HAP-1 (cell line): ENCODE measurements at regions not wholly inside any gene's neighbourhood (a gene's known extent, or its start where the extent isn't known, plus 50 kb on each side); places are given as distances from the start of the nearest gene placed in this dataset.
"Not testable (repeated sequence)": the region's sequence is repeated elsewhere in the genome, so short reads cannot be mapped to it uniquely, and the experiment has no call there.

ENCODE experiments used
- DNase-seq, 2 experiments: peaks; one replicate each; pipeline ENCODE4 v3.0.0-alpha.2; 2016 to 2020; ENCODE audit warnings: low spot score in 2 of 2
- H3K27me3 ChIP-seq: fragments of 250-450 bp; sonication (Bioruptor Pico); 2 replicates; pipeline ENCODE4 v1.5.1; 2020; ENCODE audit warnings: low read depth, mild to moderate bottlenecking, moderate library complexity
- H3K36me3 ChIP-seq: fragments of 250-450 bp; sonication (Bioruptor Pico); replicated peaks from 2 replicates; pipeline ENCODE4 v1.5.1; 2020; ENCODE audit warnings: mild to moderate bottlenecking
- H3K4me1 ChIP-seq: fragments of 250-450 bp; sonication (Bioruptor Pico); 2 replicates; pipeline ENCODE4 v1.5.1; 2020; ENCODE audit warnings: mild to moderate bottlenecking
- H3K4me3 ChIP-seq: fragments of 250-450 bp; sonication (Bioruptor Pico); 2 replicates; pipeline ENCODE4 v1.5.1; 2020; ENCODE audit warnings: mild to moderate bottlenecking, moderate library complexity
- H3K9me3 ChIP-seq: fragments of 250-450 bp; sonication (Bioruptor Pico); 2 replicates; pipeline ENCODE4 v1.5.1; 2020; ENCODE audit warnings: mild to moderate bottlenecking, moderate library complexity
- in situ Hi-C: fragments of 300-500 bp; cut with MboI; formaldehyde crosslinking; loops from 3 replicates; pipeline ENCODE4 v1.14.3; 2020; ENCODE audit warnings: low sequenced_read_pairs, inconsistent platforms, mixed read lengths

GRCh38 chr4:26056406-26056805 lies 142.4 kb downstream of the SMIM20 start:
- Histone ChIP-seq H3K36me3 (no peaks in the 10 kb centered on the region), H3K9me3 (no peaks in the 10 kb centered on the region), H3K27me3 (no peaks in the 10 kb centered on the region), H3K4me1 (no peaks in the 10 kb centered on the region), H3K4me3 (no peak overlapping the region)
- no peak for DNase-seq
- in situ Hi-C loops: loop anchor here (10.0 kb wide), 1 partner anchor 348 kb away; no protein-coding TSS in a partner anchor

- H3K4me3 ChIP-seq, H3K27me3 ChIP-seq, H3K9me3 ChIP-seq, H3K4me1 ChIP-seq, DNase-seq, H3K36me3 ChIP-seq: not testable (repeated sequence)
- in situ Hi-C loops: loop anchor here (10.0 kb wide), 1 partner anchor 347 kb away; no protein-coding TSS in a partner anchor
These were observed 143.8 kb downstream of the SMIM20 start for GRCh38 chr4:26057839-26058238.

DNA sequence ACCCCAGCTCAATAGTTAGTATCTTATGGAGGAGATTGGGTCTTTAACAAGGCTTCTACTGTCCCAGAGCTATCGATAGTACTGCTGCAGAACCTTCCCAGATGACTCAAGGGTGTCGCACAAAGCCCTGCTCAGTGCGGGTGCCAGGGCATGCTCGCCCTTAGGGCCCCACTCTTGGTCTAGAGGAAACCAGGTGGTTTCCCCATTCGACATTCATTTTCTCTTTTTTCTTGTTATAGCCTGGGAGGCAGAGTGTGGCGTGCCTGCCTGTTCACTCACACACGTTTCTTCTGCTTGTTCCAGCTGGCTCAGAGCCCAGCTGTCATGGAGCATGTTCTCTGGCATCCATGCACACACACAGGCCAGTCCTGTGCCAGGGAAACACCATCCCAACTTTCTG lies 144.5 kb downstream of the SMIM20 start:
- in situ Hi-C loops: loop anchor here (10.0 kb wide), 1 partner anchor 346 kb away; no protein-coding TSS in a partner anchor

DNA sequence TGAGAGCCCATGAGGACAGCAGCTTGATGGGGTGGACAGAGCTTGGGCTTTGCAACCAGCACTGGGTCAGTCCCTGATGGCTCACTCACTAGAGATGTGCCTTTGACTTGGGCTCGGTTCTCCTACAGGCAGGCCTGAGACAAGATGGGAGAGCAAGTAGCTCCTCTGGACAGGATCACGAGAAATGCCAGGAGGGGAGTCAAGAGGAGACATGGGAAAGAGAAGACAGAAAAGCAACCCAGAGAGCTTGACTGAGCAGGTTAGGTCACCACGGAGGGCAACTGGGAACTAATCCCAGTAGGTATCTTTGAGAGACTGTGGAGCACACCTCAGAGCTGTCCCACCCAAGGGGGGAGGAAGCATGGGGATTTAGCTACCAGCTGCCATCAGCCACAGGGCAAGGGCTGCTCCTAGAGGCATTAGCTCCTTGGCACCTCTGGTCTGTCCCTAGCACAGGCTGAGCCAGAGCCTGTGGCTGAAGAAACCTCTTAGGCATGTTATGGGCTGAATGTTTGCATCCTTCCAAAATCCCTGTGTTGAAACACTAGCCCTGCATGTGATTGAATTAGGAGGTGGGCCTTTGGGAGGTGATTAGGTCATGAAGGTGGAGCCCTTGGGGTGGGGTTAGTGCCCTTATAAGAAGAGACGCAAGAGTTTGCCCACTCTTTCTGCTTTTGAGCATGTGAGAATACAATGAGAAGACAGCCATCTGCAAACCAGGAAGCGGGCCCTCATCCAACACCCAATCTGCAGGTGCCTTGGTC lies 145.6 kb downstream of the SMIM20 start:
- Histone ChIP-seq H3K4me3 (no peak overlapping the region), H3K4me1 (no peaks in the 10 kb centered on the region), H3K36me3 (no peaks in the 10 kb centered on the region), H3K9me3 (no peaks in the 10 kb centered on the region), H3K27me3 (no peaks in the 10 kb centered on the region)
- in situ Hi-C loops: loop anchor here (10.0 kb wide), 1 partner anchor 345 kb away; no protein-coding TSS in a partner anchor
- DNase-seq: no peak

More for the DNA sequence above, 144.5 kb downstream of the SMIM20 start:
- H3K36me3 ChIP-seq: no peaks in the 10 kb centered on the region
- no peaks in the 10 kb centered on the region for H3K4me1 ChIP-seq
- DNase-seq: no peak
- H3K27me3 ChIP-seq: no peaks in the 10 kb centered on the region
- no peak overlapping the region for H3K4me3 ChIP-seq
- no peaks in the 10 kb centered on the region for H3K9me3 ChIP-seq

DNA sequence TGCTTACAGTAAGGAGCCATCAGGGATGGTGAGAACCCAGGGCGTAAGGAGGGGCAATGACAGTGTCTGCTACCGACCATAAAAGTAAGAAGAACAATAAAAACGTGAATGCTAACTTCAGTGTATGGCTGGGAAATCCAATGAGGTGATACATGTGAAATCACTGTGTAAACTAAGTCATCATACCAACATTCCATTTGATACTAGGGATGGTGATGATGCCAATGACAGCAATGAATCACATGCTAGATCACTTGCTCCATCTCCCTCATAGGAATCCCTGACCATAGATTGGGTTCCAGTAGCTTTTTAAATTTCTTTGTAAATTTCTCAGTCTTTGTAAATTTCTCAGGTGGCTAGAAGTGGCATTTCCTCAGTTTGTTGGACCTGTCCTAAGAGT lies 146.3 kb downstream of the SMIM20 start:
- H3K4me1 ChIP-seq: no peaks in the 10 kb centered on the region
- H3K4me3 ChIP-seq: no peak overlapping the region
- H3K27me3 ChIP-seq: no peaks in the 10 kb centered on the region
- DNase-seq: no peak
- in situ Hi-C loops: no loop called here
- no peaks in the 10 kb centered on the region for H3K36me3 ChIP-seq
- H3K9me3 ChIP-seq: no peaks in the 10 kb centered on the region

- DNase-seq: peak; percentile 54 to 73
- in situ Hi-C loops: no loop called here
- H3K4me3 ChIP-seq: no peak overlapping the region
These were observed 147.4 kb downstream of the SMIM20 start for GRCh38 chr4:26061248-26061986.

GRCh38 chr4:26062215-26062614 lies 148.2 kb downstream of the SMIM20 start:
- no peak for DNase-seq
- Histone ChIP-seq H3K9me3 (no peaks in the 10 kb centered on the region), H3K4me3 (no peak overlapping the region), H3K27me3 (no peaks in the 10 kb centered on the region), H3K4me1 (no peaks in the 10 kb centered on the region), H3K36me3 (no peaks in the 10 kb centered on the region)
- in situ Hi-C loops: no loop called here

More at GRCh38 chr4:26061248-26061986, 147.4 kb downstream of the SMIM20 start:
- Histone ChIP-seq H3K4me1 (no peaks in the 10 kb centered on the region), H3K36me3 (no peaks in the 10 kb centered on the region), H3K9me3 (no peaks in the 10 kb centered on the region), H3K27me3 (no peaks in the 10 kb centered on the region)

- H3K36me3 ChIP-seq, DNase-seq, H3K4me3 ChIP-seq, H3K27me3 ChIP-seq, in situ Hi-C loops, H3K9me3 ChIP-seq, H3K4me1 ChIP-seq: not testable (repeated sequence)
These were observed 150.0 kb downstream of the SMIM20 start for GRCh38 chr4:26064009-26064408.

GRCh38 chr4:26065833-26066232 lies 151.8 kb downstream of the SMIM20 start:
- H3K4me1 ChIP-seq: no peaks in the 10 kb centered on the region
- no peak overlapping the region for H3K4me3 ChIP-seq
- H3K36me3 ChIP-seq: no peaks in the 10 kb centered on the region
- H3K27me3 ChIP-seq: no peaks in the 10 kb centered on the region
- DNase-seq: no peak
- in situ Hi-C loops: no loop called here
- no peaks in the 10 kb centered on the region; the same call in 1 of the 2 replicates for H3K9me3 ChIP-seq

DNA sequence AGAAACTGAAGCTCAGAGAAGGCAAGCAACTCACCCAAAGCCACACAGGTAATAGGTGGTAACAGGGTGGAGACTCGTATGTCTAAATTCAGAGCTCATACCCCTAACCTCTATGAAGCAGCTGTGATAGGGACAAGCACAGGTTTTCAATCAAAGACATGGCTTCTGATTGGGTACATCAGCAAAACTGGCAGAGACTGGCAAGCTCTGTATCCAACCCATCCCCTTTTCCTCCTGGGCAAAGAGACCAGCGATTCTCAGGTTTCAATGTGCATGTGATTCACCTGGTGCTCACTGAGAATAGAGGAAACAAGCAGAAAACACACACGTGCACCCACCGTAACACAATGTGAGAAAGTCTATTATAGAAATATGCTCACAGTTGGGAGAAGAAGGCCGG lies 153.0 kb downstream of the SMIM20 start:
- Histone ChIP-seq H3K4me3 (no peak overlapping the region), H3K9me3 (no peaks in the 10 kb centered on the region; the same call in 1 of the 2 replicates), H3K36me3 (no peaks in the 10 kb centered on the region), H3K4me1 (peaks cover 3% of the 10 kb centered on the region; the same call in 1 of the 2 replicates), H3K27me3 (no peaks in the 10 kb centered on the region)
- in situ Hi-C loops: no loop called here
- no peak for DNase-seq

- Histone ChIP-seq H3K27me3 (no peaks in the 10 kb centered on the region), H3K9me3 (no peaks in the 10 kb centered on the region; the same call in 1 of the 2 replicates), H3K4me1 (peaks cover 5% of the 10 kb centered on the region), H3K4me3 (no peak overlapping the region), H3K36me3 (no peaks in the 10 kb centered on the region)
- DNase-seq: peak; percentile 34 to 43
- in situ Hi-C loops: no loop called here
These were observed 155.2 kb downstream of the SMIM20 start for GRCh38 chr4:26069218-26069617.

- peaks cover 3% of the 10 kb centered on the region; the same call in 1 of the 2 replicates for H3K9me3 ChIP-seq
- H3K36me3 ChIP-seq: no peaks in the 10 kb centered on the region
- peaks cover 18% of the 10 kb centered on the region for H3K4me1 ChIP-seq
- no peak overlapping the region for H3K4me3 ChIP-seq
- H3K27me3 ChIP-seq: no peaks in the 10 kb centered on the region
- no peak for DNase-seq
- in situ Hi-C loops: loop anchor here (10.0 kb wide), 1 partner anchor 253 kb away; the partner anchor contains the start of gene RBPJ
These were observed 157.7 kb downstream of the SMIM20 start for GRCh38 chr4:26071688-26072087.

GRCh38 chr4:26073886-26074560 lies 160.0 kb downstream of the SMIM20 start:
- H3K4me1 ChIP-seq: peaks cover 18% of the 10 kb centered on the region
- no peaks in the 10 kb centered on the region for H3K36me3 ChIP-seq
- peaks cover 5% of the 10 kb centered on the region; the same call in 1 of the 2 replicates for H3K9me3 ChIP-seq
- DNase-seq: no peak
- no peak overlapping the region for H3K4me3 ChIP-seq
- H3K27me3 ChIP-seq: no peaks in the 10 kb centered on the region
- in situ Hi-C loops: loop anchor here (10.0 kb wide), 1 partner anchor 251 kb away; the partner anchor contains the start of gene RBPJ
